Astrocyte (in vitro differentiated cells and primary cell): ENCODE measurements at regions not wholly inside any gene's neighbourhood (a gene's known extent, or its start where the extent isn't known, plus 50 kb on each side); places are given as distances from the start of the nearest gene placed in this dataset.

Experiments used
- DNase-seq: peaks from one replicate; pipeline ENCODE4 v3.0.0-alpha.2; 2010; ENCODE audit warnings: low read depth
- FAIRE-seq: peaks from 2 replicates; lab custom pipeline; 2011; peaks lifted over from hg19 to GRCh38; lab: Jason Lieb, UNC
- H2AFZ ChIP-seq: 2 replicates; pipeline ENCODE4 v1.6.0; 2012; ENCODE audit warnings: low read depth, low read length, inconsistent platforms
- H3K27ac ChIP-seq: 2 replicates; pipeline ENCODE4 v1.5.1; 2011; ENCODE audit warnings: low read depth, low read length, inconsistent platforms
- H3K27me3 ChIP-seq: 2 replicates; pipeline ENCODE4 v1.6.0; 2011; ENCODE audit warnings: low read length, inconsistent platforms; ENCODE audit not compliant: insufficient read depth
- H3K36me3 ChIP-seq: 2 replicates; pipeline ENCODE4 v1.5.1; 2011; ENCODE audit warnings: low read length, inconsistent platforms; ENCODE audit not compliant: insufficient read depth
- H3K4me1 ChIP-seq: 2 replicates; pipeline ENCODE4 v1.5.1; 2011; ENCODE audit warnings: low read length, inconsistent platforms; ENCODE audit not compliant: insufficient read depth
- H3K4me2 ChIP-seq: 2 replicates; pipeline ENCODE4 v1.6.0; 2012; ENCODE audit warnings: low read length, inconsistent platforms
- H3K4me3 ChIP-seq: 2 replicates; pipeline ENCODE4 v1.5.1; 2011; ENCODE audit warnings: low read depth, mild to moderate bottlenecking, low read length, inconsistent platforms; ENCODE audit not compliant: insufficient read depth
- H3K79me2 ChIP-seq: 2 replicates; pipeline ENCODE4 v1.6.0; 2012; ENCODE audit warnings: mild to moderate bottlenecking, low read length, inconsistent platforms; ENCODE audit not compliant: insufficient read depth
- H3K9ac ChIP-seq: 2 replicates; pipeline ENCODE4 v1.6.0; 2012; ENCODE audit warnings: mild to moderate bottlenecking, low read length, inconsistent platforms
- H3K9me3 ChIP-seq: 2 replicates; pipeline ENCODE4 v1.5.1; 2012; ENCODE audit warnings: low read depth, mild to moderate bottlenecking, low read length, inconsistent platforms; ENCODE audit not compliant: insufficient read depth
- H4K20me1 ChIP-seq: 2 replicates; pipeline ENCODE4 v1.6.0; 2012; ENCODE audit warnings: low read length, inconsistent platforms; ENCODE audit not compliant: insufficient read depth
- H3K27ac Mint-ChIP-seq: one replicate; pipeline ENCODE4 v1.8.0; 2021; ENCODE audit warnings: mild to moderate bottlenecking, mixed read lengths; ENCODE audit not compliant: unreplicated experiment
- H3K27me3 Mint-ChIP-seq: one replicate; pipeline ENCODE4 v1.8.0; 2021; ENCODE audit warnings: low read depth, mixed read lengths; ENCODE audit not compliant: unreplicated experiment
- H3K36me3 Mint-ChIP-seq: one replicate; pipeline ENCODE4 v1.8.0; 2021; ENCODE audit warnings: low read depth, mixed read lengths; ENCODE audit not compliant: unreplicated experiment
- H3K4me1 Mint-ChIP-seq: one replicate; pipeline ENCODE4 v1.8.0; 2021; ENCODE audit warnings: low read depth, mixed read lengths; ENCODE audit not compliant: unreplicated experiment
- H3K4me3 Mint-ChIP-seq: one replicate; pipeline ENCODE4 v1.8.0; 2021; ENCODE audit warnings: mild to moderate bottlenecking, moderate library complexity, mixed read lengths; ENCODE audit not compliant: unreplicated experiment
- H3K9me3 Mint-ChIP-seq: one replicate; pipeline ENCODE4 v1.8.0; 2021; ENCODE audit warnings: mild to moderate bottlenecking, mixed read lengths; ENCODE audit not compliant: unreplicated experiment
- EZH2 ChIP-seq: IDR thresholded peaks from 2 replicates; pipeline ENCODE4 v1.6.1; 2012; ENCODE audit warnings: mild to moderate bottlenecking, low read length, inconsistent platforms; ENCODE audit not compliant: insufficient read depth
- TF ChIP-seq, protein P1 (sequence below): IDR thresholded peaks from 2 replicates; pipeline ENCODE4 v1.5.1; 2011; ENCODE audit warnings: low read depth, mild to moderate bottlenecking, inconsistent platforms, low read length, moderate library complexity; ENCODE audit not compliant: insufficient read depth

DNA sequence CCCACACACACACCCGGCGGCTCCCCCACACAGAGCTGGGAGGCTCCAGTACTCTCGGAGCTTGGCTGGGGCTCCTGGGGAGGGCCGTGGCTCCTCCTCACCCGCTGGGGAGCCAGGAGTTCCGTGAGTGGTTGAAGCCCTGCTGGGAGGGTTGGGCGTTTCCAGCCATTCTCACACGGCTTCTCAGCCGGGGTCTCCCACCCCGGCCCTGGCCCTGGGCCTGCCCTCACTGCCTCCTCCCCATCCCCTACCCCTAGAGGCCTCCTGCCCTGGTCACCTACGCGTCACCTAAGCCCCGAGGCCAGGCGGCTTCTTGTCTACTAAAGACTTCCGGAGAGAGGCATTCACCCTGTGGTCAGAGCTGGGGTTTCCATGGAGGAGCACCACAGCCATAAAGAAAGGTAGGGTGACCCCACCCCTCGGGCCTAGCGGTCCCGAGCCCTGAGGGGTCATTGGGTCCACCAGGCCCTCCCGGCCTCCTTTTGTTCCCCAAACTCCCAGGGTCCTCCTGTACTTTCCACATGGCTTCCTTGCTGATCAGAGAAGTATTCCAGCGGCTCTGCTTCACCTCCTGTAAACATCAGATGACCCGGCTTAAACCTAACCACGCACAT lies 99.3 kb downstream of the TTLL2 start:
- FAIRE-seq = no peak
- peaks cover 3% of the 10 kb centered on the region for H3K27me3 Mint-ChIP-seq
- no peaks in the 10 kb centered on the region for H3K4me1 ChIP-seq
- TF ChIP-seq, protein P1, sequence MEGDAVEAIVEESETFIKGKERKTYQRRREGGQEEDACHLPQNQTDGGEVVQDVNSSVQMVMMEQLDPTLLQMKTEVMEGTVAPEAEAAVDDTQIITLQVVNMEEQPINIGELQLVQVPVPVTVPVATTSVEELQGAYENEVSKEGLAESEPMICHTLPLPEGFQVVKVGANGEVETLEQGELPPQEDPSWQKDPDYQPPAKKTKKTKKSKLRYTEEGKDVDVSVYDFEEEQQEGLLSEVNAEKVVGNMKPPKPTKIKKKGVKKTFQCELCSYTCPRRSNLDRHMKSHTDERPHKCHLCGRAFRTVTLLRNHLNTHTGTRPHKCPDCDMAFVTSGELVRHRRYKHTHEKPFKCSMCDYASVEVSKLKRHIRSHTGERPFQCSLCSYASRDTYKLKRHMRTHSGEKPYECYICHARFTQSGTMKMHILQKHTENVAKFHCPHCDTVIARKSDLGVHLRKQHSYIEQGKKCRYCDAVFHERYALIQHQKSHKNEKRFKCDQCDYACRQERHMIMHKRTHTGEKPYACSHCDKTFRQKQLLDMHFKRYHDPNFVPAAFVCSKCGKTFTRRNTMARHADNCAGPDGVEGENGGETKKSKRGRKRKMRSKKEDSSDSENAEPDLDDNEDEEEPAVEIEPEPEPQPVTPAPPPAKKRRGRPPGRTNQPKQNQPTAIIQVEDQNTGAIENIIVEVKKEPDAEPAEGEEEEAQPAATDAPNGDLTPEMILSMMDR = no peak
- no peak for TF ChIP-seq EZH2
- no peak overlapping the region for H2AFZ ChIP-seq
- no peak overlapping the region for H3K27ac ChIP-seq
- H3K4me1 Mint-ChIP-seq = no peaks in the 10 kb centered on the region
- no peaks in the 10 kb centered on the region for H3K36me3 ChIP-seq
- no peaks in the 10 kb centered on the region for H3K9me3 Mint-ChIP-seq
- no peaks in the 10 kb centered on the region for H3K79me2 ChIP-seq
- no peak overlapping the region for H3K9ac ChIP-seq
- H4K20me1 ChIP-seq = no peaks in the 10 kb centered on the region
- no peaks in the 10 kb centered on the region for H3K36me3 Mint-ChIP-seq
- no peaks in the 10 kb centered on the region for H3K27me3 ChIP-seq
- no peak for DNase-seq
- H3K4me2 ChIP-seq = no peak overlapping the region
- no peak overlapping the region for H3K4me3 Mint-ChIP-seq
- H3K9me3 ChIP-seq = no peaks in the 10 kb centered on the region
- H3K4me3 ChIP-seq = no peak overlapping the region
- no peak overlapping the region for H3K27ac Mint-ChIP-seq

DNA sequence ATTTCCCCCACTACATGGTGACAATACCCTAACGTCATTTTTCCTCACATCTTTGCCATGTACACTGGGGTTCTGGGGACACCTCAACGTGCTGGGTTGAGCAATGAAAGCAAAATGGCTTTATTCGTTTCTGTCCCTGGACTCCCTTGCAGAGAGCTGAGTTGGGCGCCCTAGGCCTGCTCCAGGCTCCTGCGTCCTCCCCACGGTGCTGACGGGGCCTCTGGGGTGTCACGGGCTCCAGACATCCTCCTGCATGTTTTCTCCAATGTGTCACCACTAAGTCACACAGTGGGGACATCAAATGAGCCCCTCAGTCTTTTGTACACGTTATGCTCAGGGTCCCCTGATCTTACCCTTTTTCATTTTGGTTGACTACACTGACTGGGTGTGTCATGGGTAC lies 99.8 kb downstream of the TTLL2 start:
- no peak overlapping the region for H3K4me2 ChIP-seq
- H3K27ac Mint-ChIP-seq = no peak overlapping the region
- no peaks in the 10 kb centered on the region for H3K9me3 ChIP-seq
- no peaks in the 10 kb centered on the region for H4K20me1 ChIP-seq
- DNase-seq (no peak), FAIRE-seq (no peak)
- H3K36me3 ChIP-seq = no peaks in the 10 kb centered on the region
- no peak overlapping the region for H3K4me3 ChIP-seq
- H3K9me3 Mint-ChIP-seq = peaks cover 3% of the 10 kb centered on the region
- no peak overlapping the region for H3K9ac ChIP-seq
- no peaks in the 10 kb centered on the region for H3K79me2 ChIP-seq
- TF ChIP-seq, protein P1 = no peak
- no peak for TF ChIP-seq EZH2
- no peak overlapping the region for H2AFZ ChIP-seq
- H3K4me3 Mint-ChIP-seq = no peak overlapping the region
- peaks cover 4% of the 10 kb centered on the region for H3K27me3 Mint-ChIP-seq
- no peak overlapping the region for H3K27ac ChIP-seq
- no peaks in the 10 kb centered on the region for H3K27me3 ChIP-seq
- H3K36me3 Mint-ChIP-seq = no peaks in the 10 kb centered on the region
- no peaks in the 10 kb centered on the region for H3K4me1 ChIP-seq
- no peaks in the 10 kb centered on the region for H3K4me1 Mint-ChIP-seq

DNA sequence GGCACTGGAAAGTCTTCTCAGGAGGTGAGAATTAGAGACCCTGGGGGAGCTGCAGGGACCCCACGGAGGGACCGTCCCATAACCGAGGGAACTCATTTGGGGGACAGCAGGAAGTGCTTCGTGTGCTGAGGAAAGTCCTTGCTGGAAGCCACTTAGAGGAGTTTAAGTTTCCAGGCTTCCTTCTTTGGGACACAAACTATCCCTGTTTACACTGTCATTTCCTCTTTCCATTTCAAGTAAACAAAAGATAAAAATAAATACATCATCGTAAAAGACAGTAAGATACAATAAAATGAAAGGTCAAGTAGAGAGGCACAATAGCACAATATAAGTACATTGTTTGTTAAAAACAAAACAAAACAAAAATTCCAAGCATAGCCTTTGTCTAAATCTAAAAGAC lies 101.2 kb downstream of the TTLL2 start:
- H3K4me3 Mint-ChIP-seq = no peak overlapping the region
- Histone ChIP-seq H3K4me1 (no peaks in the 10 kb centered on the region), H3K9me3 (no peaks in the 10 kb centered on the region), H3K4me2 (no peak overlapping the region), H2AFZ (no peak overlapping the region), H3K79me2 (no peaks in the 10 kb centered on the region), H3K9ac (no peak overlapping the region), H4K20me1 (no peaks in the 10 kb centered on the region), H3K27ac (no peak overlapping the region), H3K4me3 (no peak overlapping the region), H3K27me3 (no peaks in the 10 kb centered on the region), H3K36me3 (no peaks in the 10 kb centered on the region)
- H3K9me3 Mint-ChIP-seq = peaks cover 4% of the 10 kb centered on the region
- H3K4me1 Mint-ChIP-seq = no peaks in the 10 kb centered on the region
- no peak for FAIRE-seq
- H3K27me3 Mint-ChIP-seq = peaks cover 6% of the 10 kb centered on the region
- H3K27ac Mint-ChIP-seq = no peak overlapping the region
- TF ChIP-seq, protein P1 = no peak
- no peak for TF ChIP-seq EZH2
- DNase-seq = no peak
- H3K36me3 Mint-ChIP-seq = no peaks in the 10 kb centered on the region
